ENCODE measurements at regions not wholly inside any gene's neighbourhood (a gene's known extent, or its start where the extent isn't known, plus 50 kb on each side); places are given as distances from the start of the nearest gene placed in this dataset.

DNA sequence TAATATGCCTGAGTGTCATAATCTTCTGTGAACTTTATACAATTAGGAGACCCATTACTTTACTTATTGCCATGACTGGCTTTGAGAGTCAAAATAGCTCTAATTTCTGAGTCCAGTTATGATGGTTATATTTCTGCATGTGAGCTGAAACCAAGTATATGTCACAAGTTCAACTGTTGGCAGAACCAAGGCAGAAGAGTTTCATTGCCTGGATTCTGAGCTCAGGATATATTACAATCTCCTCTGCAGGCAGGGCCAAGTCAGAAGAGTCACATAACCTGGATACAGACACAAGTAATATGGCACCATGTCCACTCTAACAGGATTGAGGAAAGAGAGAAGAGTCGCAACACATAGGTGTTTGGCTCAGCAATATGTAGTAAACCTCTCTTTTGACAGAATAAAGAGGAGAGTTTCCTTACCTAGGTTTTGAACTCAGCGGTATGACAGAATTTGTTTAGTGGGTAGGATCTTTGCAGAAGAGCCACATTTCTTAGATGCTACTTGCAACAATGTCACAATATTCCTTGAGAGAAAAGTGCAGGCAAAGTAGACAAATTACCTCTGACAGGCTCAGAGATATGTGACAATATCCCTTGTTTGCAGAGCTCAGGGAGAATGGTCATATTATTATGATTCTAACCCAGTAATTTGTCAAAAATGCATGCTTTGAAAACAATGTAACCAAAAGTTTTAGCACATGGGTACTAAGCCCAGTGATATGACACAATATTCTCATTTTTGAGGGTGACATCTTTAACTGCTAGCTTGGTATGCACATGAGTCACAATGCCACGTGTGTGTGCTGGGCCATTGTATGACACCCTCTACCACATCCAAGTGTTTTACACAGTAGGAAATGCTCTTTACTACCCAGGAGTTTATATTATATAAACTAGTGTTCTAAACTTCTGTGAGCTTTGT is 895.3 kb upstream of the AMELY start:
- TF ChIP-seq, protein P1, sequence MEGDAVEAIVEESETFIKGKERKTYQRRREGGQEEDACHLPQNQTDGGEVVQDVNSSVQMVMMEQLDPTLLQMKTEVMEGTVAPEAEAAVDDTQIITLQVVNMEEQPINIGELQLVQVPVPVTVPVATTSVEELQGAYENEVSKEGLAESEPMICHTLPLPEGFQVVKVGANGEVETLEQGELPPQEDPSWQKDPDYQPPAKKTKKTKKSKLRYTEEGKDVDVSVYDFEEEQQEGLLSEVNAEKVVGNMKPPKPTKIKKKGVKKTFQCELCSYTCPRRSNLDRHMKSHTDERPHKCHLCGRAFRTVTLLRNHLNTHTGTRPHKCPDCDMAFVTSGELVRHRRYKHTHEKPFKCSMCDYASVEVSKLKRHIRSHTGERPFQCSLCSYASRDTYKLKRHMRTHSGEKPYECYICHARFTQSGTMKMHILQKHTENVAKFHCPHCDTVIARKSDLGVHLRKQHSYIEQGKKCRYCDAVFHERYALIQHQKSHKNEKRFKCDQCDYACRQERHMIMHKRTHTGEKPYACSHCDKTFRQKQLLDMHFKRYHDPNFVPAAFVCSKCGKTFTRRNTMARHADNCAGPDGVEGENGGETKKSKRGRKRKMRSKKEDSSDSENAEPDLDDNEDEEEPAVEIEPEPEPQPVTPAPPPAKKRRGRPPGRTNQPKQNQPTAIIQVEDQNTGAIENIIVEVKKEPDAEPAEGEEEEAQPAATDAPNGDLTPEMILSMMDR (conservative IDR thresholded peaks at IDR 0.05; ENCODE audit: low read length): no peak
- TF ChIP-seq EZH2phosphoT487 (IDR thresholded peaks at IDR 0.05; ENCODE audit: borderline replicate concordance, low read depth, low read length): no peak

Measured in OCI-LY7 (cell line).